ENCODE measurements at regions not wholly inside any gene's neighbourhood (a gene's known extent, or its start where the extent isn't known, plus 50 kb on each side); places are given as distances from the start of the nearest gene placed in this dataset.

- no peaks in the 10 kb centered on the region for H4K20me1 ChIP-seq (ENCODE audit: insufficient read depth, low read length)
- H3K4me3 ChIP-seq (replicated peaks in 1 of 3; ENCODE audit: low read depth in 2 of 3, low read length in 3 of 3), result no peak overlapping the region
- TF ChIP-seq, protein P1, sequence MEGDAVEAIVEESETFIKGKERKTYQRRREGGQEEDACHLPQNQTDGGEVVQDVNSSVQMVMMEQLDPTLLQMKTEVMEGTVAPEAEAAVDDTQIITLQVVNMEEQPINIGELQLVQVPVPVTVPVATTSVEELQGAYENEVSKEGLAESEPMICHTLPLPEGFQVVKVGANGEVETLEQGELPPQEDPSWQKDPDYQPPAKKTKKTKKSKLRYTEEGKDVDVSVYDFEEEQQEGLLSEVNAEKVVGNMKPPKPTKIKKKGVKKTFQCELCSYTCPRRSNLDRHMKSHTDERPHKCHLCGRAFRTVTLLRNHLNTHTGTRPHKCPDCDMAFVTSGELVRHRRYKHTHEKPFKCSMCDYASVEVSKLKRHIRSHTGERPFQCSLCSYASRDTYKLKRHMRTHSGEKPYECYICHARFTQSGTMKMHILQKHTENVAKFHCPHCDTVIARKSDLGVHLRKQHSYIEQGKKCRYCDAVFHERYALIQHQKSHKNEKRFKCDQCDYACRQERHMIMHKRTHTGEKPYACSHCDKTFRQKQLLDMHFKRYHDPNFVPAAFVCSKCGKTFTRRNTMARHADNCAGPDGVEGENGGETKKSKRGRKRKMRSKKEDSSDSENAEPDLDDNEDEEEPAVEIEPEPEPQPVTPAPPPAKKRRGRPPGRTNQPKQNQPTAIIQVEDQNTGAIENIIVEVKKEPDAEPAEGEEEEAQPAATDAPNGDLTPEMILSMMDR (IDR thresholded peaks at IDR 0.05), result no peak
- H3K27ac ChIP-seq (ENCODE audit: low read depth in 1 of 2, low read length in 2 of 2), result no peak overlapping the region
- intact Hi-C loops (cut with micrococcal nuclease), result no loop called here
- H3K27ac Mint-ChIP-seq, result no peak overlapping the region
- H3K4me2 ChIP-seq (replicated peaks; ENCODE audit: extremely low read depth, low read length, poor library complexity, severe bottlenecking), result no peak overlapping the region
- no peaks in the 10 kb centered on the region for H3K4me1 ChIP-seq (ENCODE audit: control insufficient read depth in 1 of 2, insufficient read depth in 2 of 2, low read length in 2 of 2)
- no peak overlapping the region for H3K4me3 Mint-ChIP-seq
- H3K9me3 Mint-ChIP-seq, result no peaks in the 10 kb centered on the region
- no peaks in the 10 kb centered on the region for H3K36me3 Mint-ChIP-seq
- no peaks in the 10 kb centered on the region for H3K9me3 ChIP-seq (replicated peaks in 1 of 2; ENCODE audit: control insufficient read depth in 1 of 2, insufficient read depth in 1 of 2, low read length in 2 of 2)
- H3K79me2 ChIP-seq (ENCODE audit: insufficient read depth, low read length), result no peaks in the 10 kb centered on the region
- no peak for DNase-seq
- no peak overlapping the region for H3K9ac ChIP-seq (ENCODE audit: insufficient read depth, low read length, poor library complexity, severe bottlenecking)
- no peak overlapping the region for H2AFZ ChIP-seq (ENCODE audit: insufficient read depth, low read depth, low read length, poor library complexity, severe bottlenecking)
- H3K36me3 ChIP-seq (replicated peaks in 1 of 2; ENCODE audit: control insufficient read depth in 1 of 2, insufficient read depth in 2 of 2, low read length in 2 of 2), result no peaks in the 10 kb centered on the region
- H3K4me1 Mint-ChIP-seq, result no peaks in the 10 kb centered on the region
- H3K27me3 ChIP-seq (ENCODE audit: control insufficient read depth in 2 of 2, insufficient read depth in 2 of 2, low read length in 2 of 2), result peaks cover 6 to 7% of the 10 kb centered on the region in 2 donors
- H3K27me3 Mint-ChIP-seq (ENCODE audit: low read depth in 3 of 3), result peaks cover 3 to 13% (median 10%) of the 10 kb centered on the region in 3 donors
Measured at GRCh38 chr17:33695431-33695830, 402.3 kb upstream of the ASIC2 start.

DNA sequence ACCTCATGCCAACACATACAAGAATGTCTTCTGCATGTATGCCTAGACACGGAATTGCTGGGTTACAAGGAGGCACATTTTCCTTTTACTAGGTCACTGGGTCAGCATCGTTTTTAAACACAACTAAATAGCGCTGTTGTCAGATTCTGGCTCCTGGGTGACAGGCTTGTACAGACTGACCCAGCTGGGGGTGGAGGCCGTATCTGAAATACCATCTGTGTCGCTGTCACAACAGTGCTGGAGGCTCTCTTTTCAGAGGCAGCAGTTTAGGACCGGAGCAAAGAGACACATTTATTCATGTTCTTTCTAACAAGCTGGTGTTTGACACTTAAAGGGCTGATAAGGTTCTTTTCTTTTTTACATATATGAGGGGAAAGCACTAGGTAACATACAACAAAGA is 403.0 kb upstream of the ASIC2 start:
- Histone ChIP-seq H3K9me3 (replicated peaks in 1 of 2; ENCODE audit: control insufficient read depth in 1 of 2, insufficient read depth in 1 of 2, low read length in 2 of 2) (no peaks in the 10 kb centered on the region), H3K4me2 (replicated peaks; ENCODE audit: extremely low read depth, low read length, poor library complexity, severe bottlenecking) (no peak overlapping the region), H3K27me3 (ENCODE audit: control insufficient read depth in 2 of 2, insufficient read depth in 2 of 2, low read length in 2 of 2) (peaks cover 6 to 7% of the 10 kb centered on the region in 2 donors), H3K36me3 (replicated peaks in 1 of 2; ENCODE audit: control insufficient read depth in 1 of 2, insufficient read depth in 2 of 2, low read length in 2 of 2) (no peaks in the 10 kb centered on the region), H3K4me3 (replicated peaks in 1 of 3; ENCODE audit: low read depth in 2 of 3, low read length in 3 of 3) (no peak overlapping the region), H2AFZ (ENCODE audit: insufficient read depth, low read depth, low read length, poor library complexity, severe bottlenecking) (no peak overlapping the region), H4K20me1 (ENCODE audit: insufficient read depth, low read length) (no peaks in the 10 kb centered on the region), H3K79me2 (ENCODE audit: insufficient read depth, low read length) (no peaks in the 10 kb centered on the region), H3K27ac (ENCODE audit: low read depth in 1 of 2, low read length in 2 of 2) (no peak overlapping the region), H3K9ac (ENCODE audit: insufficient read depth, low read length, poor library complexity, severe bottlenecking) (no peak overlapping the region), H3K4me1 (ENCODE audit: control insufficient read depth in 1 of 2, insufficient read depth in 2 of 2, low read length in 2 of 2) (no peaks in the 10 kb centered on the region)
- no peaks in the 10 kb centered on the region for H3K4me1 Mint-ChIP-seq
- H3K36me3 Mint-ChIP-seq, result no peaks in the 10 kb centered on the region
- intact Hi-C loops (cut with micrococcal nuclease), result no loop called here
- peaks cover 0 to 13% (median 10%) of the 10 kb centered on the region in 3 donors for H3K27me3 Mint-ChIP-seq (ENCODE audit: low read depth in 3 of 3)
- no peak for DNase-seq
- 100% methylated on average over 1 of the region's 6 CpGs for WGBS (ENCODE audit: insufficient coverage)
- H3K4me3 Mint-ChIP-seq, result no peak overlapping the region
- no peaks in the 10 kb centered on the region for H3K9me3 Mint-ChIP-seq
- no peak overlapping the region for H3K27ac Mint-ChIP-seq
- TF ChIP-seq, protein P1 (IDR thresholded peaks at IDR 0.05), result no peak

Measured in CD14-positive monocyte (primary cell).